Fibroblast of lung (primary cell): ENCODE measurements at regions not wholly inside any gene's neighbourhood (a gene's known extent, or its start where the extent isn't known, plus 50 kb on each side); places are given as distances from the start of the nearest gene placed in this dataset.

Experiments
- CTCF ChIP-seq, 2 donors: IDR thresholded peaks in 1 of 2; conservative IDR thresholded peaks in 1 of 2; 1 replicate in 1 of 2; 2 replicates in 1 of 2; pipeline ENCODE4 v1.5.1; 2011 to 2012; ENCODE audit warnings: low read length in 2 of 2, control low read depth in 1 of 2, inconsistent platforms in 1 of 2, low read depth in 1 of 2, mild to moderate bottlenecking in 1 of 2
- EZH2 ChIP-seq: IDR thresholded peaks from 2 replicates; pipeline ENCODE4 v1.5.1; 2012; ENCODE audit warnings: low read length, control low read depth, mild to moderate bottlenecking; ENCODE audit errors: missing control alignments

- TF ChIP-seq CTCF (conservative IDR thresholded peaks at IDR 0.05 in 1 of 2, IDR thresholded peaks at IDR 0.05 in 1 of 2; ENCODE audit: low read depth in 1 of 2, low read length in 2 of 2) (no peak), EZH2 (no peak)
These were observed 66.0 kb upstream of the PREP start for GRCh38 chr6:105468850-105469249.
